ENCODE measurements at regions not wholly inside any gene's neighbourhood (a gene's known extent, or its start where the extent isn't known, plus 50 kb on each side); places are given as distances from the start of the nearest gene placed in this dataset.

DNA sequence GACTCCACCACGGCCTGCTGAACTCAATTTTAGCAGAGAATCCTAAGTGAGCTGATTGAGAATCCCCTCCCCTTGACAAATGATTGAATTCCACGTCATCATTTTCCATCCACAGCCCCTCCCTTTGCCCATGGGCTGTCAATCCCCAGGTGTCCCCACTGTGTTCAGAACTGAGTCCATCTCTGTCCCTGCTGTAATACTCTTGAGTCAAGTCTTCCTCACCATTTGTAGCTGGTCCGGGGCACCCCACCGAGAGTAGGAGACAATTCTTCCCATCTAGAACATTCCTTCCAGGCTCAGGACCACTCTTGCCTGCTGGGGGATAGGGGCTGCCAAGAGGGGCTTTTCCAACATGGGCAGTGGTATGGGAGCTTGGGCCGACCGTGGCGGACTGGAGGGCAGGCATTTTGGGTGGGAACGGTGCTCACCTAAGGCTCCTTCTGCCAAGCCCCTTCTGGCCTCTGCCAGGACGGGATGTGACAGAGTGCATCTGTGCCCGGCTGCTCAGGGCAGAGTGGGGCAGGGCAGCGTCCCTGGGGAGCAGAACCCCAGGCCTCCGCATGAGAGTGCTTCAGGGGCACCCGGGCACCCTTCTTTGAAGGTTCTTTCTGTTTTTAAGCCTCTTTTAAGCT, 218.1 kb upstream of the RTL1 start:
- Mint-ChIP-seq H3K4me1 (peaks cover 12 to 25% (median 12%) of the 10 kb centered on the region in 3 donors), H3K36me3 (no peaks in the 10 kb centered on the region), H3K9me3 (no peaks in the 10 kb centered on the region), H3K27me3 (peaks cover 3 to 6% of the 10 kb centered on the region in 2 donors), H3K4me3 (peak overlapping the region in 1 of 7 donors; percentile 59), H3K27ac (no peak overlapping the region)
- H3K4me1 ChIP-seq (ENCODE audit: insufficient read depth, low read length), result peaks cover 10% of the 10 kb centered on the region
- no peak overlapping the region for H3K4me3 ChIP-seq (ENCODE audit: low read length)
- DNase-seq, result peak in 1 of 5 donors; percentile 23
- POLR2A ChIA-PET, result no interaction called here
- no peaks in the 10 kb centered on the region for H3K27me3 ChIP-seq (ENCODE audit: insufficient read depth, low read length, poor library complexity, severe bottlenecking)
- no peaks in the 10 kb centered on the region for H3K36me3 ChIP-seq (ENCODE audit: insufficient read depth, low read length)
- CTCF ChIA-PET, result no interaction called here
- H3K9me3 ChIP-seq (ENCODE audit: low read length), result no peaks in the 10 kb centered on the region
- H3K27ac ChIP-seq (ENCODE audit: low read depth, low read length), result no peak overlapping the region

- Mint-ChIP-seq H3K4me1 (peaks cover 12 to 25% (median 12%) of the 10 kb centered on the region in 3 donors), H3K27me3 (peaks cover 6 to 13% of the 10 kb centered on the region in 2 donors), H3K27ac (no peak overlapping the region), H3K4me3 (peak overlapping the region in 1 of 7 donors; percentile 36), H3K36me3 (no peaks in the 10 kb centered on the region), H3K9me3 (no peaks in the 10 kb centered on the region)
- Histone ChIP-seq H3K9me3 (ENCODE audit: low read length) (no peaks in the 10 kb centered on the region), H3K4me3 (ENCODE audit: low read length) (no peak overlapping the region), H3K27ac (ENCODE audit: low read depth, low read length) (no peak overlapping the region), H3K4me1 (ENCODE audit: insufficient read depth, low read length) (peaks cover 10% of the 10 kb centered on the region), H3K27me3 (ENCODE audit: insufficient read depth, low read length, poor library complexity, severe bottlenecking) (no peaks in the 10 kb centered on the region), H3K36me3 (ENCODE audit: insufficient read depth, low read length) (no peaks in the 10 kb centered on the region)
- peak in 1 of 5 donors; percentile 28 for DNase-seq
- ChIA-PET POLR2A (no interaction called here), CTCF (no interaction called here)
Measured at GRCh38 chr14:101122237-101123141, 219.0 kb upstream of the RTL1 start.

DNA sequence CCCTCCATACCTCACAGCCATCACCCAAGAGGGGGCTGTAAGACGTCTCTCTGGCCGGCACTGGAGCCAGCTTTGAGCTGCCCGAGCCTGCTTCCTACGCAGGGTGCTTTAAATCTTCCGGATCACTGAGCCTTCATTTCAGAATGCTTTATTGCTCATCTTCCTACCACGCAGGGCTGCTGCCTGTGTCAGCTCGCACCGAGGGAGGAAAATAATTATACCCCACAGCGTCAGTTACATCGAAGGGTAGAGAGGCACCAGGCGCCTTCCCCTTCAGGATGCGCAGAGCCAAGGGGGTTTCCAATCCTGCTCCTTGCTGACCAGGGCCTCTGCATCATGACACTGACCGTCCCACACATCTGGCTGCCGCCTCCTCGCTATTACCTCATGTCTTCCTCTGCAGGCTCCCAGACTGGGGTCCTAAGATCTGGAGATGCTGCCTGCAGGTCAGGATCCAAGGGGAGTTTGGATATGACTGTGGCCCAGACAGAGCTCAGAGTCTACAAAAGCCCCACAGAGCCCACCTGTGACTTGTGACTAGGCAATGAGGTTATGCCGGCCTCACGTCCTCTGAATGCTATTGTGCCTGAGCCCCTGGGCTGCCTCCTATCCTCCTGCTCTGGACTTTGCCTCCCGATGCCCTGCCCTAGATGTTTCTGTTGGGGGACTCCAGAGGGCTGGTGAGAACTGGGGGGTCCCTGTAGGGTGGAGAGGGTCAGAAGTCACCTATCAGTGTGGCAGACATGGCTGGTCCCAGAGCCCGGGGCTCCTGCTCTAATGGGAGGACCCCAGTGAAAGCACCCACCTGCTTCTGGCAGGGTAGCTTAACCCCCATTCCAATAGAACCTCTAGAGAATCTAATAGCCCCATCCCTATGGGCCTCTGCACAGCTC, 220.3 kb upstream of the RTL1 start:
- H3K4me1 Mint-ChIP-seq, result peaks cover 12 to 25% (median 12%) of the 10 kb centered on the region in 3 donors

DNA sequence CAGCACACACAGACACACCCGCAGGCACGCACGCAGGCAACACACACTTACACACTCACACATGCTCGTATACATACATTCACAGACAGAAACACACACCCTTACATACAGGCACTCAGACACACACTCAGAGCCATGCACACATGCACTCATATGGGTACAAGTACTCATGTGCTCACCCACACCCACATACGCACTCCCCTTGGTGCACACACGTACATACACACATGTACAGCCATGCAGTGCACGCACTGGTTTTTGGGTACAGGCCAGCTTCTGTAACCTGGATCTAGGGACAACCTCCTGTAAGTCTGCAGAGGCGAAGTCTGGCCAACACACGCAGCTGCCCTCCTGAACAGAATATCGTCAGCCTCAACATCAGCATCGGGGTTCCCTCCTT, 221.3 kb upstream of the RTL1 start:
- DNase-seq, result peak in 1 of 5 donors; percentile 35
- H3K36me3 Mint-ChIP-seq, result no peaks in the 10 kb centered on the region
- Histone ChIP-seq H3K27ac (ENCODE audit: low read depth, low read length) (no peak overlapping the region), H3K36me3 (ENCODE audit: insufficient read depth, low read length) (no peaks in the 10 kb centered on the region), H3K27me3 (ENCODE audit: insufficient read depth, low read length, poor library complexity, severe bottlenecking) (no peaks in the 10 kb centered on the region), H3K4me1 (ENCODE audit: insufficient read depth, low read length) (peaks cover 10% of the 10 kb centered on the region), H3K9me3 (ENCODE audit: low read length) (no peaks in the 10 kb centered on the region), H3K4me3 (ENCODE audit: low read length) (no peak overlapping the region)
- H3K27me3 Mint-ChIP-seq, result peaks cover 6 to 31% of the 10 kb centered on the region in 2 donors
- no peak overlapping the region for H3K27ac Mint-ChIP-seq
- peaks cover 10 to 19% (median 12%) of the 10 kb centered on the region in 3 donors for H3K4me1 Mint-ChIP-seq
- CTCF ChIA-PET, result no interaction called here
- no peak overlapping the region for H3K4me3 Mint-ChIP-seq
- H3K9me3 Mint-ChIP-seq, result peaks cover 0 to 4% (median 0%) of the 10 kb centered on the region in 5 donors
- POLR2A ChIA-PET, result no interaction called here

More for the DNA sequence above, 220.3 kb upstream of the RTL1 start:
- Mint-ChIP-seq H3K9me3 (peaks cover 0 to 4% (median 0%) of the 10 kb centered on the region in 5 donors), H3K4me3 (no peak overlapping the region), H3K36me3 (no peaks in the 10 kb centered on the region), H3K27ac (no peak overlapping the region), H3K27me3 (peaks cover 6 to 24% of the 10 kb centered on the region in 2 donors)
- peaks cover 10% of the 10 kb centered on the region for H3K4me1 ChIP-seq (ENCODE audit: insufficient read depth, low read length)
- no peaks in the 10 kb centered on the region for H3K27me3 ChIP-seq (ENCODE audit: insufficient read depth, low read length, poor library complexity, severe bottlenecking)
- DNase-seq, result peak in 1 of 5 donors; percentile 28
- ChIA-PET CTCF (no interaction called here), POLR2A (no interaction called here)
- H3K4me3 ChIP-seq (ENCODE audit: low read length), result no peak overlapping the region
- H3K9me3 ChIP-seq (ENCODE audit: low read length), result no peaks in the 10 kb centered on the region
- no peak overlapping the region for H3K27ac ChIP-seq (ENCODE audit: low read depth, low read length)
- no peaks in the 10 kb centered on the region for H3K36me3 ChIP-seq (ENCODE audit: insufficient read depth, low read length)

GRCh38 chr14:101125313-101125712, 221.8 kb upstream of the RTL1 start:
- H3K4me1 ChIP-seq (ENCODE audit: insufficient read depth, low read length), result peaks cover 10% of the 10 kb centered on the region
- peaks cover 0 to 4% (median 0%) of the 10 kb centered on the region in 5 donors for H3K9me3 Mint-ChIP-seq
- no peaks in the 10 kb centered on the region for H3K27me3 ChIP-seq (ENCODE audit: insufficient read depth, low read length, poor library complexity, severe bottlenecking)
- no peak overlapping the region for H3K4me3 ChIP-seq (ENCODE audit: low read length)
- H3K4me1 Mint-ChIP-seq, result peaks cover 7 to 14% (median 8%) of the 10 kb centered on the region in 3 donors
- H3K27ac Mint-ChIP-seq, result no peak overlapping the region
- H3K4me3 Mint-ChIP-seq, result no peak overlapping the region
- H3K27me3 Mint-ChIP-seq, result peaks cover 7 to 32% of the 10 kb centered on the region in 2 donors
- H3K36me3 ChIP-seq (ENCODE audit: insufficient read depth, low read length), result no peaks in the 10 kb centered on the region
- H3K27ac ChIP-seq (ENCODE audit: low read depth, low read length), result no peak overlapping the region
- no peaks in the 10 kb centered on the region for H3K9me3 ChIP-seq (ENCODE audit: low read length)
- DNase-seq, result no peak
- no peaks in the 10 kb centered on the region for H3K36me3 Mint-ChIP-seq
- CTCF ChIA-PET, result no interaction called here
- POLR2A ChIA-PET, result no interaction called here

- H3K9me3 Mint-ChIP-seq, result peaks cover 0 to 4% (median 0%) of the 10 kb centered on the region in 5 donors
- no peak overlapping the region for H3K27ac Mint-ChIP-seq
- H3K36me3 ChIP-seq (ENCODE audit: insufficient read depth, low read length), result no peaks in the 10 kb centered on the region
- ChIA-PET CTCF (no interaction called here), POLR2A (no interaction called here)
- no peak overlapping the region for H3K27ac ChIP-seq (ENCODE audit: low read depth, low read length)
- peaks cover 9 to 35% of the 10 kb centered on the region in 2 donors for H3K27me3 Mint-ChIP-seq
- peaks cover 4% of the 10 kb centered on the region for H3K4me1 ChIP-seq (ENCODE audit: insufficient read depth, low read length)
- H3K4me3 ChIP-seq (ENCODE audit: low read length), result no peak overlapping the region
- no peaks in the 10 kb centered on the region for H3K27me3 ChIP-seq (ENCODE audit: insufficient read depth, low read length, poor library complexity, severe bottlenecking)
- H3K36me3 Mint-ChIP-seq, result no peaks in the 10 kb centered on the region
- H3K4me3 Mint-ChIP-seq, result no peak overlapping the region
- no peaks in the 10 kb centered on the region for H3K9me3 ChIP-seq (ENCODE audit: low read length)
- peak in 1 of 5 donors; percentile 27 for DNase-seq
- peaks cover under 1 to 8% (median 3%) of the 10 kb centered on the region in 3 donors for H3K4me1 Mint-ChIP-seq
Measured at GRCh38 chr14:101125719-101126651, 222.5 kb upstream of the RTL1 start.

DNA sequence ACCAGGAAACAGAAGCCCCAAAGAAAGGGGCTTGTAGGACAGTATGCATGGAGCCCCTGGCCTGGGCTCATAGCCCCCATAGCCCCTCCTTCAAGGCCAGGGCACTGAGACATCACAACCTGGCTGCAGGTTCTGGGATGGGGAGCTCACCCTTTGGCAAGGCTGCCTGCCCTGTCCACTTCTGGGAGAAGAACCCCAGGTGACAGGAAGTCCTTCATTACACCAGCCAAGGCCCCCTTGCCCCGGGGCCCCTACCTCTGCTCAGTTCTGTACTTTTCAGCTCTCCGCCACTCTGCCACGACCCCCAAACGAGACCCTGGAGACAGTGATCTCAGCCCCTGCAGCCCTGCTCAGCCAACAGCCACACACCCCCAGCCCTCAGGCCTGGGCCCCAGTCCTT, 223.2 kb upstream of the RTL1 start:
- H3K27ac Mint-ChIP-seq, result no peak overlapping the region
- no peaks in the 10 kb centered on the region for H3K36me3 Mint-ChIP-seq
- H3K27me3 ChIP-seq (ENCODE audit: insufficient read depth, low read length, poor library complexity, severe bottlenecking), result no peaks in the 10 kb centered on the region
- H3K27ac ChIP-seq (ENCODE audit: low read depth, low read length), result no peak overlapping the region
- no peaks in the 10 kb centered on the region for H3K9me3 ChIP-seq (ENCODE audit: low read length)
- H3K4me3 ChIP-seq (ENCODE audit: low read length), result no peak overlapping the region
- no peak overlapping the region for H3K4me3 Mint-ChIP-seq
- peaks cover 0 to 4% (median 0%) of the 10 kb centered on the region in 5 donors for H3K9me3 Mint-ChIP-seq
- no peaks in the 10 kb centered on the region for H3K36me3 ChIP-seq (ENCODE audit: insufficient read depth, low read length)
- H3K4me1 ChIP-seq (ENCODE audit: insufficient read depth, low read length), result no peaks in the 10 kb centered on the region
- ChIA-PET POLR2A (no interaction called here), CTCF (no interaction called here)
- peaks cover 0 to under 1% (median 0%) of the 10 kb centered on the region in 3 donors for H3K4me1 Mint-ChIP-seq
- peaks cover 9 to 38% of the 10 kb centered on the region in 2 donors for H3K27me3 Mint-ChIP-seq
- DNase-seq, result peak in 1 of 5 donors; percentile 30
